Vagina (tissue), 2 donors: ENCODE measurements at regions not wholly inside any gene's neighbourhood (a gene's known extent, or its start where the extent isn't known, plus 50 kb on each side); places are given as distances from the start of the nearest gene placed in this dataset.

Source experiments
- CTCF ChIP-seq, 3 experiments: fragments of 450-650 bp in 2 of 3; fragments of 200-600 bp in 1 of 3; sonication (generic) in 1 of 3; IDR thresholded peaks; one replicate each; pipeline ENCODE4 v1.5.1; 2017 to 2019; ENCODE audit warnings: antibody characterized with exemption in 3 of 3, mild to moderate bottlenecking in 2 of 3, moderate library complexity in 2 of 3
- POLR2A ChIP-seq, 2 donors: fragments of 450-650 bp; IDR thresholded peaks; one replicate each; pipeline ENCODE4 v1.6.1; 2017; ENCODE audit warnings: antibody characterized with exemption in 2 of 2, mild to moderate bottlenecking in 2 of 2, moderate library complexity in 2 of 2

GRCh38 chr10:108412323-108412722 lies 1247.8 kb upstream of the SORCS1 start:
- TF ChIP-seq CTCF (IDR thresholded peaks at IDR 0.05) (no peak), POLR2A (IDR thresholded peaks at IDR 0.05) (no peak)
